H9 (cell line): ENCODE measurements at regions not wholly inside any gene's neighbourhood (a gene's known extent, or its start where the extent isn't known, plus 50 kb on each side); places are given as distances from the start of the nearest gene placed in this dataset.

Experiments
- DNase-seq: peaks from one replicate; pipeline ENCODE4 v3.0.0-alpha.2; 2017
- H2AFZ ChIP-seq: one replicate; pipeline ENCODE4 v1.6.1; 2013; ENCODE audit warnings: mild to moderate bottlenecking, low read length, control low read depth, moderate library complexity
- H2AK5ac ChIP-seq: 2 replicates; pipeline ENCODE4 v1.6.1; 2013; ENCODE audit warnings: low read length, control low read depth, mixed read lengths; ENCODE audit not compliant: insufficient read length
- H2BK120ac ChIP-seq: one replicate; pipeline ENCODE4 v1.6.1; 2013; ENCODE audit warnings: low read depth, mild to moderate bottlenecking, low read length, control low read depth, inconsistent platforms; ENCODE audit not compliant: poor library complexity, severe bottlenecking
- H2BK12ac ChIP-seq: 2 replicates; pipeline ENCODE4 v1.6.1; 2013; ENCODE audit warnings: low read length, control low read depth, mixed read lengths, low read depth; ENCODE audit not compliant: insufficient read length
- H2BK15ac ChIP-seq: 2 replicates; pipeline ENCODE4 v1.6.1; 2013; ENCODE audit warnings: low read depth, low read length, control low read depth
- H2BK20ac ChIP-seq: one replicate; pipeline ENCODE4 v1.6.1; 2013; ENCODE audit warnings: low read depth, mild to moderate bottlenecking, low read length, control low read depth, inconsistent platforms; ENCODE audit not compliant: poor library complexity, severe bottlenecking
- H2BK5ac ChIP-seq: 2 replicates; pipeline ENCODE4 v1.6.1; 2013; ENCODE audit warnings: low read length, control low read depth, mixed read lengths; ENCODE audit not compliant: insufficient read length
- H3K14ac ChIP-seq: 2 replicates; pipeline ENCODE4 v1.6.1; 2013; ENCODE audit warnings: low read length, control low read depth; ENCODE audit not compliant: insufficient read depth
- H3K18ac ChIP-seq: 2 replicates; pipeline ENCODE4 v1.6.1; 2013; ENCODE audit warnings: low read depth, mild to moderate bottlenecking, mixed read lengths, low read length, control low read depth; ENCODE audit not compliant: insufficient read length
- H3K23ac ChIP-seq: 2 replicates; pipeline ENCODE4 v1.6.1; 2013; ENCODE audit warnings: low read length, control low read depth, mixed read lengths, low read depth; ENCODE audit not compliant: insufficient read length
- H3K23me2 ChIP-seq: 2 replicates; pipeline ENCODE4 v1.6.1; 2013; ENCODE audit warnings: low read depth, mild to moderate bottlenecking, mixed read lengths, low read length, control low read depth; ENCODE audit not compliant: insufficient read length, poor library complexity, severe bottlenecking
- H3K27ac ChIP-seq: 2 replicates; pipeline ENCODE4 v1.5.1; 2013; ENCODE audit warnings: low read length, control low read depth, mixed read lengths, low read depth; ENCODE audit not compliant: insufficient read length
- H3K27me3 ChIP-seq: 2 replicates; pipeline ENCODE4 v1.6.1; 2013; ENCODE audit warnings: low read length, control low read depth, inconsistent platforms; ENCODE audit not compliant: insufficient read depth
- H3K4ac ChIP-seq: 2 replicates; pipeline ENCODE4 v1.6.1; 2013; ENCODE audit warnings: low read depth, mild to moderate bottlenecking, control low read depth, inconsistent platforms, low read length, moderate library complexity
- H3K4me1 ChIP-seq: 2 replicates; pipeline ENCODE4 v1.6.1; 2013; ENCODE audit warnings: low read length, control low read depth, inconsistent platforms; ENCODE audit not compliant: insufficient read depth
- H3K4me2 ChIP-seq: 2 replicates; pipeline ENCODE4 v1.6.1; 2013; ENCODE audit warnings: low read length, control low read depth, mixed read lengths; ENCODE audit not compliant: insufficient read length, insufficient read depth
- H3K56ac ChIP-seq: 2 replicates; pipeline ENCODE4 v1.6.1; 2013; ENCODE audit warnings: low read depth, mild to moderate bottlenecking, mixed read lengths, low read length, control low read depth; ENCODE audit not compliant: insufficient read length
- H3K79me1 ChIP-seq: 2 replicates; pipeline ENCODE4 v1.6.1; 2013; ENCODE audit warnings: low read depth, mild to moderate bottlenecking, moderate library complexity, low read length, control low read depth, inconsistent platforms; ENCODE audit not compliant: insufficient read depth, poor library complexity, severe bottlenecking
- H3K79me2 ChIP-seq: 2 replicates; pipeline ENCODE4 v1.6.1; 2013; ENCODE audit warnings: low read length, control low read depth, inconsistent platforms; ENCODE audit not compliant: insufficient read depth
- H3K9ac ChIP-seq: 2 replicates; pipeline ENCODE4 v1.6.1; 2013; ENCODE audit warnings: low read length, control low read depth, mixed read lengths; ENCODE audit not compliant: insufficient read length; ENCODE audit errors: extremely low read depth
- H3K9me3 ChIP-seq: one replicate; pipeline ENCODE4 v1.6.1; 2013; ENCODE audit warnings: low read depth, low read length, inconsistent platforms; ENCODE audit not compliant: control insufficient read depth
- H3T11ph ChIP-seq: one replicate; pipeline ENCODE4 v1.6.1; 2013; ENCODE audit warnings: mild to moderate bottlenecking, low read length, control low read depth, inconsistent platforms
- H4K20me1 ChIP-seq: one replicate; pipeline ENCODE4 v1.6.1; 2013; ENCODE audit not compliant: control insufficient read depth, insufficient read length, insufficient read depth
- H4K5ac ChIP-seq: 2 replicates; pipeline ENCODE4 v1.6.1; 2013; ENCODE audit warnings: low read depth, mild to moderate bottlenecking, mixed read lengths, low read length, control low read depth; ENCODE audit not compliant: insufficient read length
- H4K8ac ChIP-seq: replicated peaks from 2 replicates; pipeline ENCODE4 v1.6.1; 2013; ENCODE audit warnings: low read length, control low read depth, mixed read lengths, low read depth; ENCODE audit not compliant: insufficient read length
- H4K91ac ChIP-seq: 2 replicates; pipeline ENCODE4 v1.6.1; 2013; ENCODE audit warnings: low read depth, mild to moderate bottlenecking, moderate library complexity, mixed read lengths, low read length, control low read depth; ENCODE audit not compliant: insufficient read length
- H3K27ac Mint-ChIP-seq, 3 experiments: 2 replicates in 2 of 3; 3 replicates in 1 of 3; pipeline ENCODE4 v1.8.0; 2020 to 2021; ENCODE audit warnings: mixed read lengths in 3 of 3, mild to moderate bottlenecking in 1 of 3, moderate library complexity in 1 of 3
- H3K27me3 Mint-ChIP-seq: 2 replicates; pipeline ENCODE4 v1.8.0; 2021; ENCODE audit warnings: low read depth, mild to moderate bottlenecking, moderate library complexity, mixed read lengths
- H3K36me3 Mint-ChIP-seq, 3 experiments: 2 replicates in 2 of 3; 3 replicates in 1 of 3; pipeline ENCODE4 v1.8.0; 2020 to 2021; ENCODE audit warnings: low read depth in 3 of 3, mixed read lengths in 3 of 3; ENCODE audit not compliant: insufficient read depth in 1 of 3
- H3K4me1 Mint-ChIP-seq, 2 experiments: 2 replicates each; pipeline ENCODE4 v1.8.0; 2020; ENCODE audit warnings: mixed read lengths in 2 of 2
- H3K4me3 Mint-ChIP-seq, 2 experiments: 2 replicates in 1 of 2; 3 replicates in 1 of 2; pipeline ENCODE4 v1.8.0; 2020 to 2021; ENCODE audit warnings: mild to moderate bottlenecking in 2 of 2, mixed read lengths in 2 of 2, moderate library complexity in 1 of 2
- H3K9me3 Mint-ChIP-seq, 2 experiments: 2 replicates in 1 of 2; 3 replicates in 1 of 2; pipeline ENCODE4 v1.8.0; 2020; ENCODE audit warnings: mild to moderate bottlenecking in 2 of 2, mixed read lengths in 2 of 2, moderate library complexity in 1 of 2
- CTCF ChIP-seq: fragments of 200-600 bp; sonication (generic); conservative IDR thresholded peaks from 3 replicates; pipeline ENCODE4 v1.8.0; 2021; ENCODE audit warnings: antibody characterized with exemption, mild to moderate bottlenecking
- WGBS: extraction: QIAGEN DNeasy Blood & Tissue Kit; methylation state at CpG from one replicate; pipeline ENCODE4 v1.1.7; 2013; ENCODE audit warnings: missing lambda C conversion rate, low lambda C conversion rate, mixed read lengths; ENCODE audit not compliant: insufficient read length; ENCODE audit errors: extremely low coverage; 5-methylcytosine and 5-hydroxymethylcytosine counted together

GRCh38 chr6:160931378-160932310 is 59.9 kb upstream of the MAP3K4 start:
- Histone ChIP-seq H2BK120ac (no peak overlapping the region), H3K23me2 (peaks cover 3% of the 10 kb centered on the region), H3T11ph (no peak overlapping the region), H2BK15ac (no peak overlapping the region), H4K20me1 (peaks cover 4% of the 10 kb centered on the region), H2AFZ (no peak overlapping the region), H3K23ac (no peak overlapping the region), H3K27ac (no peak overlapping the region), H2BK12ac (no peak overlapping the region), H3K4me1 (peaks cover 2% of the 10 kb centered on the region; the same call in 1 of the 2 replicates), H3K79me1 (no peaks in the 10 kb centered on the region), H3K9ac (no peak overlapping the region), H3K9me3 (no peaks in the 10 kb centered on the region), H3K56ac (no peak overlapping the region), H4K91ac (no peak overlapping the region), H4K8ac (no peak overlapping the region), H2BK20ac (no peak overlapping the region), H3K18ac (no peak overlapping the region), H3K4ac (no peak overlapping the region), H3K4me2 (peak overlapping the region; percentile 67), H4K5ac (no peak overlapping the region), H3K27me3 (no peaks in the 10 kb centered on the region; the same call in 1 of the 2 replicates), H3K14ac (no peak overlapping the region), H2BK5ac (no peak overlapping the region), H2AK5ac (no peak overlapping the region), H3K79me2 (no peaks in the 10 kb centered on the region)
- Mint-ChIP-seq H3K27me3 (peaks cover 27% of the 10 kb centered on the region), H3K36me3 (no peaks in the 10 kb centered on the region), H3K9me3 (peaks cover 0 to 4% of the 10 kb centered on the region in 2 experiments; a peak in 3 of 5 replicates), H3K4me3 (peak overlapping the region; percentile 52 to 67), H3K27ac (no peak overlapping the region), H3K4me1 (peaks cover 12 to 18% of the 10 kb centered on the region in 2 experiments)
- no peak for TF ChIP-seq CTCF
- no CpG with 5 or more reads among the region's 13 CpGs for WGBS
- DNase-seq, result peak; percentile 36
